Kidney (tissue), 13 donors: ENCODE measurements at regions not wholly inside any gene's neighbourhood (a gene's known extent, or its start where the extent isn't known, plus 50 kb on each side); places are given as distances from the start of the nearest gene placed in this dataset.
A peak's percentile ranks its signal among the peaks of the same experiment; 100 is the strongest.
"Not testable (repeated sequence)": the region's sequence is repeated elsewhere in the genome, so short reads cannot be mapped to it uniquely, and the experiment has no call there.

Source experiments
- DNase-seq, 5 donors: peaks; one replicate each; pipeline ENCODE4 v3.0.0-alpha.2; 2013 to 2020
- FAIRE-seq: peaks from 2 replicates; lab custom pipeline; 2012; peaks lifted over from hg19 to GRCh38; lab: Jason Lieb, UNC
- H3K27ac ChIP-seq, 2 donors: one replicate each; pipeline ENCODE4 v1.7.0; 2013; ENCODE audit warnings: low read depth in 2 of 2, low read length in 2 of 2, inconsistent platforms in 1 of 2
- H3K27me3 ChIP-seq: one replicate; pipeline ENCODE4 v1.7.1; 2013; ENCODE audit warnings: low read length, inconsistent platforms; ENCODE audit not compliant: control insufficient read depth, insufficient read depth
- H3K36me3 ChIP-seq, 3 donors: one replicate each; pipeline versions ENCODE4 v1.7.0 to v1.7.1; 2013; ENCODE audit warnings: low read length in 3 of 3, control low read depth in 1 of 3, inconsistent platforms in 1 of 3; ENCODE audit not compliant: insufficient read depth in 3 of 3, control insufficient read depth in 2 of 3
- H3K4me1 ChIP-seq, 3 donors: one replicate each; pipeline versions ENCODE4 v1.7.0 to v1.7.1; 2013; ENCODE audit warnings: low read length in 3 of 3, inconsistent platforms in 1 of 3, low read depth in 1 of 3; ENCODE audit not compliant: control insufficient read depth in 2 of 3, insufficient read depth in 2 of 3
- H3K4me3 ChIP-seq, 3 donors: one replicate each; pipeline versions ENCODE4 v1.7.0 to v1.8.1; 2013; ENCODE audit warnings: low read length in 3 of 3, control low read depth in 1 of 3, inconsistent platforms in 1 of 3
- H3K9ac ChIP-seq, 3 donors: one replicate each; pipeline versions ENCODE4 v1.7.0 to v1.7.1; 2013; ENCODE audit warnings: low read length in 3 of 3, control low read depth in 1 of 3, inconsistent platforms in 1 of 3
- H3K9me3 ChIP-seq, 3 donors: one replicate each; pipeline versions ENCODE4 v1.7.0 to v1.7.1; 2013; ENCODE audit warnings: low read length in 3 of 3, control low read depth in 1 of 3, inconsistent platforms in 1 of 3; ENCODE audit not compliant: control insufficient read depth in 2 of 3, insufficient read depth in 1 of 3
- intact Hi-C: fragments of 100-400 bp; cut with DNase I; formaldehyde crosslinking; loops from one replicate; pipeline ENCODE4 v1.11.1; 2022
- TF ChIP-seq, protein P1 (sequence below): IDR thresholded peaks from 3 replicates; pipeline ENCODE4 v1.5.1; 2012; ENCODE audit warnings: mild to moderate bottlenecking, moderate library complexity, borderline replicate concordance; ENCODE audit not compliant: insufficient read depth; ENCODE audit errors: extremely low read depth
- donor health status: control.
- donor health status: control.
- donor health status: control.
- donor health status: control.
- donor health status: control.
- donor health status: DM: yes; HTN: yes; CAD: no.
- donor health status: Normal renal cell carcinoma (clear cell type).

DNA sequence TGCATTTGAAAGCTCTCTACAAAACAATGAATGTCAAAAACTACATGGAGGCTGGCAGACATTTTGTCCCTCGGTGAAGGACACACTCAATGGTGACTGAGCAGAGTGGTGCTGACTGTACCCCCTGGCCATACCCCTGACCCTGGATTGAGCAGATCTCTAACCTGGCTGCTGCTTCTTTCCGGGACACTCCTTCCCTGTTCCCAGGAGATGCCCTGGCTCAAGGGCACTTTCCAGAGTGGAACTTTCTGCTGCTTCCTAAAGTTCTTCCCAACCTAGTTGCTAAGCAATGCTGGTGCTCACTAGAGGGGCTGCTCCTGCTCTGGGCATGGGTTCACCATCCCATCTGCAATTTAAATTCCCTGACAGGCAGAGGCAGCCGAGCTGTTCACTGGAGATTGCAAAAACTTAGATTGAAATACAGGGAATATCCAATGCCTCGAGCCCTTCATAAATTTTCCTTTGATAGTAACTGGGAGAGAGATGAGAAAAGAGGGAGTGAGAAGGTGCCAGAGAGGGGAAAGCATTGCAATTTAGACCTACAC is 384.3 kb upstream of the PODXL start:
- no peaks in the 10 kb centered on the region for H3K27me3 ChIP-seq
- H3K36me3 ChIP-seq = no peaks in the 10 kb centered on the region
- H3K9ac ChIP-seq = no peak overlapping the region
- no peaks in the 10 kb centered on the region for H3K9me3 ChIP-seq
- no peak for FAIRE-seq
- DNase-seq = no peak
- intact Hi-C loops = no loop called here
- no peak overlapping the region for H3K4me3 ChIP-seq
- H3K4me1 ChIP-seq = peaks cover 0 to under 1% (median 0%) of the 10 kb centered on the region in 3 donors
- TF ChIP-seq, protein P1, sequence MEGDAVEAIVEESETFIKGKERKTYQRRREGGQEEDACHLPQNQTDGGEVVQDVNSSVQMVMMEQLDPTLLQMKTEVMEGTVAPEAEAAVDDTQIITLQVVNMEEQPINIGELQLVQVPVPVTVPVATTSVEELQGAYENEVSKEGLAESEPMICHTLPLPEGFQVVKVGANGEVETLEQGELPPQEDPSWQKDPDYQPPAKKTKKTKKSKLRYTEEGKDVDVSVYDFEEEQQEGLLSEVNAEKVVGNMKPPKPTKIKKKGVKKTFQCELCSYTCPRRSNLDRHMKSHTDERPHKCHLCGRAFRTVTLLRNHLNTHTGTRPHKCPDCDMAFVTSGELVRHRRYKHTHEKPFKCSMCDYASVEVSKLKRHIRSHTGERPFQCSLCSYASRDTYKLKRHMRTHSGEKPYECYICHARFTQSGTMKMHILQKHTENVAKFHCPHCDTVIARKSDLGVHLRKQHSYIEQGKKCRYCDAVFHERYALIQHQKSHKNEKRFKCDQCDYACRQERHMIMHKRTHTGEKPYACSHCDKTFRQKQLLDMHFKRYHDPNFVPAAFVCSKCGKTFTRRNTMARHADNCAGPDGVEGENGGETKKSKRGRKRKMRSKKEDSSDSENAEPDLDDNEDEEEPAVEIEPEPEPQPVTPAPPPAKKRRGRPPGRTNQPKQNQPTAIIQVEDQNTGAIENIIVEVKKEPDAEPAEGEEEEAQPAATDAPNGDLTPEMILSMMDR = no peak
- H3K27ac ChIP-seq = no peak overlapping the region

DNA sequence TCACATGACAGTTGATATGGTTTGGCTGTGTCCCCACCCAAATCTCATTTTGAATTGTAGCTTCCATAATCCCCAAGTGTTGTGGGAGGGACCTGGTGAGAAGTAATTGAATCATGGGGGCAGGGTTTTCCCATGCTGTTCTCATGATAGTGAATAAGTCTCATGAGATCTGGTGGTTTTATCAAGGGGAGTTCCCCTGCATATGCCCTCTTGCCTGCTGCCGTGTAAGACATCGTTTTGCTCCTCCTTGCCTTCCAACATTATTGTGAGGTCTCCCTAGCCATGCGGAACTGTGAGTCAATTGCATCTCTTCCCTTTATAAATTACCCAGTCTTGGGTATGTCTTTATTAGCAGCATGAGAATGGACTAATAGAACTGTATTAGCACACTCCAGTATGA is 382.4 kb upstream of the PODXL start:
- intact Hi-C loops, H3K4me3 ChIP-seq, FAIRE-seq, H3K9ac ChIP-seq, H3K27ac ChIP-seq, DNase-seq, H3K36me3 ChIP-seq, H3K27me3 ChIP-seq, H3K9me3 ChIP-seq: not testable (repeated sequence)
- H3K4me1 ChIP-seq = peaks cover 0 to 10% (median 9%) of the 10 kb centered on the region in 3 donors

DNA sequence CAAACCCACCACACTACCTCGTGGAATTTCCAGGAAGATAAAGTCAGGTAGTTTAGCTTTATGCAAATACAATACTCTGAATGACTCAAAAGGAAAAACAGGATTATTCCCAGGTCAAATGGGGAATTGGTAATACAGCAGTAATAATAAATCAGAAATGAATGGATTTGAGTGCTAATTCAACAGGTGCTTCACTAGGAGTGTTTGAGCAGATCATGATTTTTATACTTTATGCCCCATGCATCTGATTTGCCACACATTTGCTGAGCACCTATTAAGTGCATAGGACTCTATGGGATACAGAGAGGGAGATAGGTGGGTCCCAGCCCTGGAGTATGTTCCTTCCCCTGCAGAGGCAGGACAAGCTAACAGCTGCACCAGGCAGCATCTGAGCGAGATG is 381.4 kb upstream of the PODXL start:
- H3K27me3 ChIP-seq = no peaks in the 10 kb centered on the region
- TF ChIP-seq, protein P1 = no peak

DNA sequence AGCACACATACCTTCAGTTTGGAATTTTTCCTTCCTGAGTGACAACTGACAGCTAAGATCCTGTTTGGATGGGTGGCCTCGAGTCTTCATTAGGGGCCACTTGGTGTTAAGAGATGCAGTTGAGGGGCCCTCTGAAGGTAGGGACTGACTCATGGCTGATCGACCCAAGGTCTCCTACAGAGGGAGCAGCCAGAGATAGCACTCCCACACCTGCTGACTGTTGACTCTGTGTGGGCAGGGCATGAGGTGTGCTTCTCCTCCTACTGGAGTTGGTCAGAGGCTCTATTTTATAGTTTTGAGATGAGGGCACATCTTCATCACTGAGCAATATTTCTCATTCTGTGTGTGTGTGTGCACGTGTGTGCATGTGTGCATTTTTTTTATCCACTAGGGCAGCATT is 378.8 kb upstream of the PODXL start:
- H3K27me3 ChIP-seq = no peaks in the 10 kb centered on the region
- DNase-seq = no peak
- H3K27ac ChIP-seq = peak overlapping the region in 1 of 2 donors; percentile 37
- intact Hi-C loops = no loop called here
- no peak overlapping the region for H3K4me3 ChIP-seq
- H3K9ac ChIP-seq = no peak overlapping the region
- H3K36me3 ChIP-seq = no peaks in the 10 kb centered on the region
- H3K4me1 ChIP-seq = peaks cover 0 to 14% (median 13%) of the 10 kb centered on the region in 3 donors
- no peak for FAIRE-seq
- H3K9me3 ChIP-seq = no peaks in the 10 kb centered on the region
- TF ChIP-seq, protein P1 = no peak

More for the DNA sequence above, 381.4 kb upstream of the PODXL start:
- intact Hi-C loops = no loop called here
- no peaks in the 10 kb centered on the region for H3K9me3 ChIP-seq
- no peak overlapping the region for H3K4me3 ChIP-seq
- no peak overlapping the region for H3K27ac ChIP-seq
- no peaks in the 10 kb centered on the region for H3K36me3 ChIP-seq
- DNase-seq = no peak
- FAIRE-seq = no peak
- peaks cover 0 to 12% (median 12%) of the 10 kb centered on the region in 3 donors for H3K4me1 ChIP-seq
- no peak overlapping the region for H3K9ac ChIP-seq
